Ovary (tissue), 3 donors: ENCODE measurements at regions not wholly inside any gene's neighbourhood (a gene's known extent, or its start where the extent isn't known, plus 50 kb on each side); places are given as distances from the start of the nearest gene placed in this dataset.

Source experiments
- EP300 ChIP-seq: sonication (generic); formaldehyde crosslinking; IDR thresholded peaks from one replicate; pipeline ENCODE4 v1.6.1; 2017; ENCODE audit warnings: antibody characterized with exemption
- POLR2A ChIP-seq: fragments of 450-650 bp; IDR thresholded peaks from one replicate; pipeline ENCODE4 v1.6.1; 2017; ENCODE audit warnings: antibody characterized with exemption, mild to moderate bottlenecking, moderate library complexity
- TF ChIP-seq, protein P1 (sequence below), 3 donors: fragments of 450-650 bp in 2 of 3; fragments of 200-600 bp in 1 of 3; IDR thresholded peaks; one replicate each; pipeline versions ENCODE4 v1.5.1 to v1.8.0; 2016 to 2022; ENCODE audit warnings: antibody characterized with exemption in 3 of 3, mild to moderate bottlenecking in 1 of 3
- donor health status: DM: no; HTN: no; CAD: no.

DNA sequence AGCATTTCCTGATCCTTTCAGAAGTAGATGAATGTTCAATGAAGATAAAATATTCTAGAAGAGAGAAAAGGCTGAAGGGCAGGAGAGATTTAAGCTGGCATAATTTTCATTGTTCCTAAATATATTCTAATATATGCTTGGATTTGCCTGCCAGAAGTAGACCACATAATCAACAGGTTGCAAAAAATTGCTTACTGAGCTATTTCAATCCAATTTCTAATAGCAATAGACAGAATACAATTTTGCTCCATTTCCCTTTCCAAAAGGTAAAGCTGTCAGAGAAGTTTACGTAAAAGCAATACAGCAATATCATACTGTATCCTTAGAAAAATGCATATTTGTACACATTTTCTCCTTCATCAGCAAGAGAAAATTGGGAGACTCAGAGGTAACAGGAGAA lies 237.3 kb downstream of the PMP22 start:
- TF ChIP-seq, protein P1, sequence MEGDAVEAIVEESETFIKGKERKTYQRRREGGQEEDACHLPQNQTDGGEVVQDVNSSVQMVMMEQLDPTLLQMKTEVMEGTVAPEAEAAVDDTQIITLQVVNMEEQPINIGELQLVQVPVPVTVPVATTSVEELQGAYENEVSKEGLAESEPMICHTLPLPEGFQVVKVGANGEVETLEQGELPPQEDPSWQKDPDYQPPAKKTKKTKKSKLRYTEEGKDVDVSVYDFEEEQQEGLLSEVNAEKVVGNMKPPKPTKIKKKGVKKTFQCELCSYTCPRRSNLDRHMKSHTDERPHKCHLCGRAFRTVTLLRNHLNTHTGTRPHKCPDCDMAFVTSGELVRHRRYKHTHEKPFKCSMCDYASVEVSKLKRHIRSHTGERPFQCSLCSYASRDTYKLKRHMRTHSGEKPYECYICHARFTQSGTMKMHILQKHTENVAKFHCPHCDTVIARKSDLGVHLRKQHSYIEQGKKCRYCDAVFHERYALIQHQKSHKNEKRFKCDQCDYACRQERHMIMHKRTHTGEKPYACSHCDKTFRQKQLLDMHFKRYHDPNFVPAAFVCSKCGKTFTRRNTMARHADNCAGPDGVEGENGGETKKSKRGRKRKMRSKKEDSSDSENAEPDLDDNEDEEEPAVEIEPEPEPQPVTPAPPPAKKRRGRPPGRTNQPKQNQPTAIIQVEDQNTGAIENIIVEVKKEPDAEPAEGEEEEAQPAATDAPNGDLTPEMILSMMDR (IDR thresholded peaks at IDR 0.05), result no peak
- TF ChIP-seq POLR2A (no peak), EP300 (no peak)
